ENCODE measurements at regions not wholly inside any gene's neighbourhood (a gene's known extent, or its start where the extent isn't known, plus 50 kb on each side); places are given as distances from the start of the nearest gene placed in this dataset.

- no peak for TF ChIP-seq POLR2A (IDR thresholded peaks at IDR 0.05)
- TF ChIP-seq, protein P1, sequence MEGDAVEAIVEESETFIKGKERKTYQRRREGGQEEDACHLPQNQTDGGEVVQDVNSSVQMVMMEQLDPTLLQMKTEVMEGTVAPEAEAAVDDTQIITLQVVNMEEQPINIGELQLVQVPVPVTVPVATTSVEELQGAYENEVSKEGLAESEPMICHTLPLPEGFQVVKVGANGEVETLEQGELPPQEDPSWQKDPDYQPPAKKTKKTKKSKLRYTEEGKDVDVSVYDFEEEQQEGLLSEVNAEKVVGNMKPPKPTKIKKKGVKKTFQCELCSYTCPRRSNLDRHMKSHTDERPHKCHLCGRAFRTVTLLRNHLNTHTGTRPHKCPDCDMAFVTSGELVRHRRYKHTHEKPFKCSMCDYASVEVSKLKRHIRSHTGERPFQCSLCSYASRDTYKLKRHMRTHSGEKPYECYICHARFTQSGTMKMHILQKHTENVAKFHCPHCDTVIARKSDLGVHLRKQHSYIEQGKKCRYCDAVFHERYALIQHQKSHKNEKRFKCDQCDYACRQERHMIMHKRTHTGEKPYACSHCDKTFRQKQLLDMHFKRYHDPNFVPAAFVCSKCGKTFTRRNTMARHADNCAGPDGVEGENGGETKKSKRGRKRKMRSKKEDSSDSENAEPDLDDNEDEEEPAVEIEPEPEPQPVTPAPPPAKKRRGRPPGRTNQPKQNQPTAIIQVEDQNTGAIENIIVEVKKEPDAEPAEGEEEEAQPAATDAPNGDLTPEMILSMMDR (IDR thresholded peaks at IDR 0.05), result no peak
Observed at GRCh38 chr5:29990681-29991080, 1202.8 kb upstream of the CDH6 start.

Data from testis (tissue), 2 donors.